ENCODE measurements at regions not wholly inside any gene's neighbourhood (a gene's known extent, or its start where the extent isn't known, plus 50 kb on each side); places are given as distances from the start of the nearest gene placed in this dataset.

- Histone ChIP-seq H3K4me1 (ENCODE audit: control insufficient read depth in 1 of 2, insufficient read depth in 2 of 2, low read length in 2 of 2) (no peaks in the 10 kb centered on the region), H3K79me2 (ENCODE audit: insufficient read depth, low read length) (no peaks in the 10 kb centered on the region), H3K4me2 (ENCODE audit: low read length) (no peak overlapping the region), H3K4me3 (replicated peaks in 1 of 2; ENCODE audit: low read depth in 1 of 2, low read length in 2 of 2) (no peak overlapping the region), H3K27me3 (ENCODE audit: insufficient read depth, low read length) (peaks cover 2% of the 10 kb centered on the region; the same call in 1 of the 2 replicates), H3K36me3 (ENCODE audit: control insufficient read depth in 1 of 2, insufficient read depth in 2 of 2, low read length in 2 of 2) (no peaks in the 10 kb centered on the region), H3K27ac (ENCODE audit: low read depth, low read length) (no peak overlapping the region), H3K9me3 (ENCODE audit: control insufficient read depth in 1 of 2, insufficient read depth in 1 of 2, low read depth in 1 of 2, low read length in 2 of 2) (peaks cover 5 to 7% of the 10 kb centered on the region in 2 experiments; a peak in 1 of 4 replicates), H2AFZ (ENCODE audit: low read depth, low read length, poor library complexity, severe bottlenecking) (no peak overlapping the region), H3K9me2 (ENCODE audit: insufficient read depth) (no peaks in the 10 kb centered on the region), H4K20me1 (ENCODE audit: insufficient read depth) (no peaks in the 10 kb centered on the region), H3K9ac (ENCODE audit: low read length) (no peak overlapping the region)
- DNase-seq (ENCODE audit: low read depth, low spot score) = no peak
- intact Hi-C loops (cut with micrococcal nuclease) = no loop called here
- POLR2A ChIA-PET = no interaction called here
- RAD21 ChIA-PET (ENCODE audit: low non-redundant PET in 1 of 2, low total read pairs in 2 of 2, uncharacterized antibody in 2 of 2, unreplicated experiment in 2 of 2) = no interaction called here
- ATAC-seq = no peak
- no TSS peak for BruUV-seq (replicated peaks)
- CTCF ChIA-PET = no interaction called here
- TF ChIP-seq ZNF274 (IDR thresholded peaks at IDR 0.05; ENCODE audit: low read depth, low read length) (no peak), CTCF (IDR thresholded peaks at IDR 0.05 in 2 of 3, conservative IDR thresholded peaks at IDR 0.05 in 1 of 3; ENCODE audit: borderline replicate concordance in 1 of 3, insufficient read depth in 1 of 3, low read depth in 2 of 3, low read length in 2 of 3) (no peak), SP1 (IDR thresholded peaks at IDR 0.05; ENCODE audit: low read depth) (no peak), SIN3A (IDR thresholded peaks at IDR 0.05; ENCODE audit: low read depth) (no peak), EGR1 (IDR thresholded peaks at IDR 0.05; ENCODE audit: low read depth) (no peak), EZH2phosphoT487 (IDR thresholded peaks at IDR 0.05; ENCODE audit: borderline replicate concordance) (no peak), EZH2 (IDR thresholded peaks at IDR 0.05) (no peak), JUND (IDR thresholded peaks at IDR 0.05) (no peak), ATF3 (IDR thresholded peaks at IDR 0.05) (no peak), TCF7L2 (IDR thresholded peaks at IDR 0.05; ENCODE audit: borderline replicate concordance, extremely low read depth, insufficient read depth, insufficient read length) (no peak), ZFX (IDR thresholded peaks at IDR 0.05) (no peak), POLR2AphosphoS5 (IDR thresholded peaks at IDR 0.05; ENCODE audit: low read depth, low read length) (no peak), POLR2A (IDR thresholded peaks at IDR 0.05; ENCODE audit: borderline replicate concordance, extremely low read depth, insufficient read depth, insufficient read length) (no peak), CEBPB (IDR thresholded peaks at IDR 0.05; ENCODE audit: low read depth) (no peak), FOSL1 (IDR thresholded peaks at IDR 0.05; ENCODE audit: low read depth) (no peak), SRF (IDR thresholded peaks at IDR 0.05; ENCODE audit: low read depth) (no peak)
- TF ChIP-seq, protein P1, sequence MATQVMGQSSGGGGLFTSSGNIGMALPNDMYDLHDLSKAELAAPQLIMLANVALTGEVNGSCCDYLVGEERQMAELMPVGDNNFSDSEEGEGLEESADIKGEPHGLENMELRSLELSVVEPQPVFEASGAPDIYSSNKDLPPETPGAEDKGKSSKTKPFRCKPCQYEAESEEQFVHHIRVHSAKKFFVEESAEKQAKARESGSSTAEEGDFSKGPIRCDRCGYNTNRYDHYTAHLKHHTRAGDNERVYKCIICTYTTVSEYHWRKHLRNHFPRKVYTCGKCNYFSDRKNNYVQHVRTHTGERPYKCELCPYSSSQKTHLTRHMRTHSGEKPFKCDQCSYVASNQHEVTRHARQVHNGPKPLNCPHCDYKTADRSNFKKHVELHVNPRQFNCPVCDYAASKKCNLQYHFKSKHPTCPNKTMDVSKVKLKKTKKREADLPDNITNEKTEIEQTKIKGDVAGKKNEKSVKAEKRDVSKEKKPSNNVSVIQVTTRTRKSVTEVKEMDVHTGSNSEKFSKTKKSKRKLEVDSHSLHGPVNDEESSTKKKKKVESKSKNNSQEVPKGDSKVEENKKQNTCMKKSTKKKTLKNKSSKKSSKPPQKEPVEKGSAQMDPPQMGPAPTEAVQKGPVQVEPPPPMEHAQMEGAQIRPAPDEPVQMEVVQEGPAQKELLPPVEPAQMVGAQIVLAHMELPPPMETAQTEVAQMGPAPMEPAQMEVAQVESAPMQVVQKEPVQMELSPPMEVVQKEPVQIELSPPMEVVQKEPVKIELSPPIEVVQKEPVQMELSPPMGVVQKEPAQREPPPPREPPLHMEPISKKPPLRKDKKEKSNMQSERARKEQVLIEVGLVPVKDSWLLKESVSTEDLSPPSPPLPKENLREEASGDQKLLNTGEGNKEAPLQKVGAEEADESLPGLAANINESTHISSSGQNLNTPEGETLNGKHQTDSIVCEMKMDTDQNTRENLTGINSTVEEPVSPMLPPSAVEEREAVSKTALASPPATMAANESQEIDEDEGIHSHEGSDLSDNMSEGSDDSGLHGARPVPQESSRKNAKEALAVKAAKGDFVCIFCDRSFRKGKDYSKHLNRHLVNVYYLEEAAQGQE (IDR thresholded peaks at IDR 0.05; ENCODE audit: low read depth) = no peak
- TF ChIP-seq, protein P2, sequence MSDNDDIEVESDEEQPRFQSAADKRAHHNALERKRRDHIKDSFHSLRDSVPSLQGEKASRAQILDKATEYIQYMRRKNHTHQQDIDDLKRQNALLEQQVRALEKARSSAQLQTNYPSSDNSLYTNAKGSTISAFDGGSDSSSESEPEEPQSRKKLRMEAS (IDR thresholded peaks at IDR 0.05) = no peak
Observed at GRCh38 chr22:48346311-48346710, 1481.4 kb downstream of the BRD1 start.
